ENCODE measurements at regions not wholly inside any gene's neighbourhood (a gene's known extent, or its start where the extent isn't known, plus 50 kb on each side); places are given as distances from the start of the nearest gene placed in this dataset.
"Not testable (repeated sequence)": the region's sequence is repeated elsewhere in the genome, so short reads cannot be mapped to it uniquely, and the experiment has no call there.

DNA sequence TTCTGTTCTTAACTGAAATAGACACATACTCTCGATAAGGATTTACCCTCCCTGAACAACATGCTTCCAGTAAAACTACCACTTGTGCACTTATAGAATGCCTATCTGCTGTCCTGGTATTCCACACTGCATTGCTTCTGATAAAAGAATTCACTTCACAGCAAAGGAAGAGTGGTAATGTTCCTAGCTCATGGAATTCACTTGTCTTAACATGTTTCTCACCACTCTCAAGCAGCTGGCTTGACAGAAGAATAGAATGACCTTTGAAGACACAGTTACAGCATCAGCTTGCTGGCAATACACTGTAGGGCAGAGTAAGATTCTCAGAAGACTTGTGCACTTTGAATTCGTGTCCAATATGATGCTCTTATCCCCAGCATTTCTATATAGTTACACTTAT lies 524.1 kb upstream of the CNTNAP5 start:
- DNase-seq (ENCODE audit: low read depth) = no peak
- TF ChIP-seq CTCF (IDR thresholded peaks at IDR 0.05; ENCODE audit: low read length, missing control alignments) = no peak
- H3K4me3 ChIP-seq (replicated peaks; ENCODE audit: low read depth, low read length) = no peak overlapping the region

- H3K4me3 ChIP-seq (replicated peaks; ENCODE audit: low read depth, low read length) = peak overlapping the region; percentile 28
- TF ChIP-seq CTCF (IDR thresholded peaks at IDR 0.05; ENCODE audit: low read length, missing control alignments) = no peak
- DNase-seq (ENCODE audit: low read depth) = peak; percentile 77
Measured at GRCh38 chr2:123502931-123503330, 522.2 kb upstream of the CNTNAP5 start.

DNA sequence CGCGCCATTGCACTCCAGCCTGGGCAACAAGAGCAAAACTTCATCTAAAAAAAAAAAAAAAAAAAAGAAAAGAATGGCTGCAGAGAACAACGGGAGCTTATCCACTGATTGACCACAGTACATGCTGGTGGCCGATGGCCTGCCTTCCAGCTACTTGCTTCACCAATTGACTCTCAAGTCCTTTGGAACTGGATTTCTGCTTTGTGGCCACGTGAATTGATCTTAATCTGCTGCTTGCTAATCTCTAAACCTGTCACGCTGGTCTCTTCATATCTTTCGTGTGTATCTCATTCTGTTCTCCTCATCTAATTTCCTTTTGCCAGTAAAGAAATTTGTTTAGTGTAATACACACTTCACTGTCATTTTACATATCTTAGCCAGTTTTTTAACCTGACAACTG lies 512.5 kb upstream of the CNTNAP5 start:
- no peak for DNase-seq (ENCODE audit: low read depth)
- H3K4me3 ChIP-seq (replicated peaks; ENCODE audit: low read depth, low read length) = no peak overlapping the region
- no peak for TF ChIP-seq CTCF (IDR thresholded peaks at IDR 0.05; ENCODE audit: low read length, missing control alignments)

GRCh38 chr2:123513351-123513750 lies 511.7 kb upstream of the CNTNAP5 start:
- H3K4me3 ChIP-seq (replicated peaks; ENCODE audit: low read depth, low read length) = no peak overlapping the region
- DNase-seq (ENCODE audit: low read depth) = no peak
- TF ChIP-seq CTCF (IDR thresholded peaks at IDR 0.05; ENCODE audit: low read length, missing control alignments) = no peak

DNA sequence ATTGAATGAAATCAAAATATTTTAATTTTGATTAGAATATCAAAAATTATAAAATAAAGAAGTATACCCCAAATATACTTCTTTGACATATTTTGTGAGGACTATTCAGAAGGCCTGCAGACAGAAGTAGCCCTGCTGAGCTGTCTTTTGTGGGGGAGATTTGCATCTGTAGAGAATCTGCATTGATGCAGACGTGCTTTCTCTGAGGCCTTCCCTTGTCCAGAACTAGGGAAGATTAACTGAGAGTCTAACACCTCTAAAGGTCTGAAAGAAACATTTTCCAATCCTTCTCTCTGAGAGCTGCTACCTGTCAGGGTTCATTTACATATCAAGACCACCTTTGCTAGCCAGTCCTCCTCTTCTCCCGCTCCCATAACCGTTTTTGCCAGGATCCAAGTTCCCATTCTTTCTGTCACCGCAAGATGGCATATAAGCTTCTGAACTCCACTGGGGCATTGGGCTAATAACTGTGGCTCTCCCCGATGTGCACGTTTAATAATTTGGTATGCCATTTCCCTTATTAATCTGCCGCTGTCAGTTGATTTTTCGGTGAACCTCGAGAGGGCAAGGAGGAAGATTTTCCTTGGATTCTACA lies 510.4 kb upstream of the CNTNAP5 start:
- no peak for DNase-seq (ENCODE audit: low read depth)
- no peak overlapping the region for H3K4me3 ChIP-seq (replicated peaks; ENCODE audit: low read depth, low read length)
- TF ChIP-seq CTCF (IDR thresholded peaks at IDR 0.05; ENCODE audit: low read length, missing control alignments) = no peak

DNA sequence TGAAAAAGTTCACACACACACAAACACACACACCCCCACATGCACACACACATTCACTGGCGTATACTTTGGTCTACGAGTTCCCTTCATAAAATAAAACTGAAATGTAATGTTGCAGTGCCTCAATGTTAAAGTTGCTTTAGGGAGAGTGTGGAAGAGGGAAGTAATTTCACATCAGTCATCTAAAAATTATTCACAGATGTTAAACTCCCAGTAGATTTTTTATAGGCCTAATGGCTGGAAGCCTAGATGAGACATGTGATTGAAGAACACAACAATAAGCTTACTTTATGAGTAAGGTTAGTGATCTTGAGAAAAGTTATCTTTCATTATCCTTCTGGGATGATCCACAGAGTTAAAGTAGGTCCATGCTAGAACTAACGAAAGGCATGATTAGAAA lies 506.7 kb upstream of the CNTNAP5 start:
- DNase-seq (ENCODE audit: low read depth) = no peak
- no peak for TF ChIP-seq CTCF (IDR thresholded peaks at IDR 0.05; ENCODE audit: low read length, missing control alignments)
- H3K4me3 ChIP-seq (replicated peaks; ENCODE audit: low read depth, low read length) = no peak overlapping the region

GRCh38 chr2:123521854-123522253 lies 503.2 kb upstream of the CNTNAP5 start:
- DNase-seq (ENCODE audit: low read depth) = no peak
- no peak for TF ChIP-seq CTCF (IDR thresholded peaks at IDR 0.05; ENCODE audit: low read length, missing control alignments)
- no peak overlapping the region for H3K4me3 ChIP-seq (replicated peaks; ENCODE audit: low read depth, low read length)

DNA sequence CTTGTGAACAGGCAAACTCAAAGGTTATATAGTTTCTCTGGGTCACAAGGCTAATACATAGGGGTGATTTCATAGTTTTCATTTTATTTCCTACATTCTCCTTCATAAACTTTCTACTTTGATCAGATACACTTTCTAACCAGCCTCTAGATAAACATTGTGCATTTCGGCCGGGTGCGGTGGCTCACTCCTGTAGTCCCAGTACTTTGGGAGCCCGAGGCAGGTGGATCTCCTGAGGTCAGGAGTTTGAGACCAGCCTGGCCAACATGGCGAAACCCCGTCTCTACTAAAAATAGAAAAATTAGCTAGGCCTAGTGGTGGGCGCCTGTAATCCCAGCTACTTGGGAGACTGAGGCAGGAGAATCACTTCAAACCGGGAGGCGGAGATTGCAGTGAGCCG lies 502.6 kb upstream of the CNTNAP5 start:
- not testable (repeated sequence) for DNase-seq (ENCODE audit: low read depth); H3K4me3 ChIP-seq (replicated peaks; ENCODE audit: low read depth, low read length)

Data from fibroblast of pulmonary artery (primary cell).